HCT116 (cell line): ENCODE measurements at regions not wholly inside any gene's neighbourhood (a gene's known extent, or its start where the extent isn't known, plus 50 kb on each side); places are given as distances from the start of the nearest gene placed in this dataset.

Experiments
- ATAC-seq: fragments of 200-7000 bp; cut with Tn5 transposase; 2 replicates; pipeline ENCODE4 v1.9.1; 2020; ENCODE audit warnings: mild to moderate bottlenecking, moderate library complexity
- BruUV-seq: library from RNA; stranded (reverse); fragments of 400-500 nt; replicated peaks from 2 replicates; lab custom pipeline; 2021; lab: Mats Ljungman, UMichigan
- CTCF ChIA-PET: fragments of 300-600 bp; sonication (Branson Sonifier 250); formaldehyde crosslinking; loops from one replicate; lab custom pipeline; 2021; ENCODE audit warnings: antibody characterized with exemption; lab: Charles Lee
- POLR2A ChIA-PET: fragments of 300-600, 350-600 bp; sonication (Branson Sonifier 250); formaldehyde crosslinking; loops from one replicate; lab custom pipeline; 2021; ENCODE audit warnings: antibody characterized with exemption; lab: Charles Lee
- RAD21 ChIA-PET, 2 experiments: fragments of 300-600 bp; sonication (Branson Sonifier 250); formaldehyde crosslinking; loops; one replicate each; lab custom pipeline; 2023; ENCODE audit warnings: low total read pairs in 2 of 2; ENCODE audit not compliant: uncharacterized antibody in 2 of 2, unreplicated experiment in 2 of 2, low non-redundant PET in 1 of 2; lab: Charles Lee
- DNase-seq: peaks from one replicate; pipeline ENCODE4 v3.0.0-alpha.2; 2010; ENCODE audit warnings: low read depth, low spot score
- H2AFZ ChIP-seq: fragments of 200-600 bp; shearing (Covaris generic), sonication (generic); 2 replicates; pipeline ENCODE4 v1.6.1; 2017; ENCODE audit warnings: low read depth, mixed run types, mixed read lengths, antibody characterized with exemption, low read length; ENCODE audit not compliant: poor library complexity, severe bottlenecking
- H3K27ac ChIP-seq: 2 replicates; pipeline ENCODE4 v1.5.1; 2012; ENCODE audit warnings: low read depth, low read length
- H3K27me3 ChIP-seq: fragments of 200-600 bp; sonication (generic); 2 replicates; pipeline ENCODE4 v1.6.1; 2016; ENCODE audit warnings: mixed run types, low read length, mixed read lengths; ENCODE audit not compliant: insufficient read depth
- H3K36me3 ChIP-seq, 2 experiments: fragments of 200-500 bp in 1 of 2; fragments of 200-600 bp in 1 of 2; sonication (Bioruptor generic) in 1 of 2; sonication (generic) in 1 of 2; 2 replicates each; pipeline versions ENCODE4 v1.5.1 to v1.6.1; 2014 to 2016; ENCODE audit warnings: low read length in 2 of 2, inconsistent platforms in 1 of 2, mixed read lengths in 1 of 2, mixed run types in 1 of 2; ENCODE audit not compliant: insufficient read depth in 2 of 2, control insufficient read depth in 1 of 2
- H3K4me1 ChIP-seq, 2 experiments: fragments of 200-600 bp in 1 of 2; sonication (generic) in 1 of 2; 2 replicates each; pipeline versions ENCODE4 v1.5.1 to v1.6.1; 2012 to 2017; ENCODE audit warnings: low read length in 2 of 2, inconsistent platforms in 1 of 2, mild to moderate bottlenecking in 1 of 2, mixed read lengths in 1 of 2, mixed run types in 1 of 2, moderate library complexity in 1 of 2; ENCODE audit not compliant: insufficient read depth in 2 of 2, control insufficient read depth in 1 of 2
- H3K4me2 ChIP-seq: fragments of 200-600 bp; sonication (generic); 2 replicates; pipeline ENCODE4 v1.6.1; 2017; ENCODE audit warnings: mixed run types, low read length, mixed read lengths
- H3K4me3 ChIP-seq, 2 experiments: fragments of 200-600 bp in 1 of 2; sonication (generic) in 1 of 2; replicated peaks in 1 of 2; 2 replicates each; pipeline ENCODE4 v1.5.1; 2011 to 2016; ENCODE audit warnings: low read length in 2 of 2, control low read depth in 1 of 2, low read depth in 1 of 2, mild to moderate bottlenecking in 1 of 2, mixed read lengths in 1 of 2, mixed run types in 1 of 2
- H3K79me2 ChIP-seq: fragments of 200-600 bp; sonication (generic); 2 replicates; pipeline ENCODE4 v1.6.1; 2017; ENCODE audit warnings: mild to moderate bottlenecking, mixed run types, low read length, moderate library complexity, mixed read lengths; ENCODE audit not compliant: insufficient read depth
- H3K9ac ChIP-seq: fragments of 200-600 bp; sonication (generic); 2 replicates; pipeline ENCODE4 v1.6.1; 2016; ENCODE audit warnings: low read length, mixed read lengths
- H3K9me2 ChIP-seq: fragments of 200-600 bp; sonication (generic), shearing (Covaris generic); 2 replicates; pipeline ENCODE4 v1.6.1; 2017; ENCODE audit warnings: mixed run types, mild to moderate bottlenecking, moderate library complexity; ENCODE audit not compliant: insufficient read depth
- H3K9me3 ChIP-seq, 2 experiments: fragments of 200-500 bp in 1 of 2; fragments of 200-600 bp in 1 of 2; sonication (Bioruptor generic) in 1 of 2; sonication (generic) in 1 of 2; 2 replicates each; pipeline ENCODE4 v1.6.1; 2014 to 2017; ENCODE audit warnings: low read length in 2 of 2, mixed read lengths in 2 of 2, inconsistent platforms in 1 of 2, low read depth in 1 of 2, mild to moderate bottlenecking in 1 of 2, mixed run types in 1 of 2, moderate library complexity in 1 of 2; ENCODE audit not compliant: control insufficient read depth in 1 of 2, insufficient read depth in 1 of 2
- H4K20me1 ChIP-seq: fragments of 200-600 bp; sonication (generic), shearing (Covaris generic); 2 replicates; pipeline ENCODE4 v1.6.1; 2017; ENCODE audit warnings: mixed run types, mild to moderate bottlenecking, moderate library complexity; ENCODE audit not compliant: insufficient read depth
- CBX3 ChIP-seq: IDR thresholded peaks from 2 replicates; pipeline ENCODE4 v1.6.1; 2012; ENCODE audit warnings: low read depth
- CEBPB ChIP-seq: IDR thresholded peaks from 2 replicates; pipeline ENCODE4 v1.6.1; 2012; ENCODE audit warnings: low read depth
- CTCF ChIP-seq, 3 experiments: fragments of 200-600 bp in 1 of 3; sonication (generic) in 1 of 3; IDR thresholded peaks in 2 of 3; conservative IDR thresholded peaks in 1 of 3; 2 replicates each; pipeline ENCODE4 v1.5.1; 2012 to 2017; ENCODE audit warnings: low read depth in 2 of 3, low read length in 2 of 3, antibody characterized with exemption in 1 of 3, borderline replicate concordance in 1 of 3, control low read depth in 1 of 3, mild to moderate bottlenecking in 1 of 3, mixed read lengths in 1 of 3, mixed run types in 1 of 3, moderate library complexity in 1 of 3; ENCODE audit not compliant: insufficient read depth in 1 of 3
- EGR1 ChIP-seq: IDR thresholded peaks from 2 replicates; pipeline ENCODE4 v1.6.1; 2012; ENCODE audit warnings: low read depth
- ELF1 ChIP-seq: IDR thresholded peaks from 2 replicates; pipeline ENCODE4 v1.6.1; 2012; ENCODE audit warnings: low read depth, borderline replicate concordance
- EZH2phosphoT487 ChIP-seq: fragments of 200-600 bp; IDR thresholded peaks from 2 replicates; pipeline ENCODE4 v1.6.1; 2018; ENCODE audit warnings: antibody characterized with exemption, borderline replicate concordance
- FOSL1 ChIP-seq: IDR thresholded peaks from 2 replicates; pipeline ENCODE4 v1.6.1; 2012; ENCODE audit warnings: low read depth
- POLR2A ChIP-seq: IDR thresholded peaks from 2 replicates; pipeline ENCODE4 v1.7.0; 2011; ENCODE audit warnings: borderline replicate concordance; ENCODE audit not compliant: insufficient read depth, insufficient read length; ENCODE audit errors: extremely low read depth
- POLR2AphosphoS5 ChIP-seq: IDR thresholded peaks from 2 replicates; pipeline ENCODE4 v1.6.1; 2011; ENCODE audit warnings: mild to moderate bottlenecking, low read depth, low read length, moderate library complexity
- RAD21 ChIP-seq: IDR thresholded peaks from 2 replicates; pipeline ENCODE4 v1.6.1; 2012; ENCODE audit warnings: low read depth, mild to moderate bottlenecking
- SIN3A ChIP-seq: IDR thresholded peaks from 2 replicates; pipeline ENCODE4 v1.6.1; 2012; ENCODE audit warnings: low read depth
- SP1 ChIP-seq: IDR thresholded peaks from 2 replicates; pipeline ENCODE4 v1.6.1; 2012; ENCODE audit warnings: low read depth
- SRF ChIP-seq: IDR thresholded peaks from 2 replicates; pipeline ENCODE4 v1.6.1; 2012; ENCODE audit warnings: low read depth
- TCF7L2 ChIP-seq: IDR thresholded peaks from 2 replicates; pipeline ENCODE4 v1.7.0; 2011; ENCODE audit warnings: borderline replicate concordance, inconsistent platforms; ENCODE audit not compliant: insufficient read depth, insufficient read length; ENCODE audit errors: extremely low read depth
- YY1 ChIP-seq: IDR thresholded peaks from 2 replicates; pipeline ENCODE4 v1.6.1; 2011; ENCODE audit warnings: low read length, low read depth, moderate library complexity, mild to moderate bottlenecking; ENCODE audit not compliant: insufficient replicate concordance; ENCODE audit errors: extremely low read depth
- ZFX ChIP-seq: fragments of 450-650 bp; IDR thresholded peaks from 2 replicates; pipeline ENCODE4 v1.6.1; 2017
- intact Hi-C: fragments of 100-400 bp; cut with micrococcal nuclease; formaldehyde crosslinking; loops from 2 replicates; pipeline ENCODE4 v1.10.0; 2022
- TF ChIP-seq, protein P1 (sequence below): IDR thresholded peaks from 2 replicates; pipeline ENCODE4 v1.6.1; 2012
- TF ChIP-seq, protein P2 (sequence below): IDR thresholded peaks from 2 replicates; pipeline ENCODE4 v1.6.1; 2011; ENCODE audit warnings: mild to moderate bottlenecking, low read length, moderate library complexity; ENCODE audit not compliant: insufficient replicate concordance; ENCODE audit errors: extremely low read depth

DNA sequence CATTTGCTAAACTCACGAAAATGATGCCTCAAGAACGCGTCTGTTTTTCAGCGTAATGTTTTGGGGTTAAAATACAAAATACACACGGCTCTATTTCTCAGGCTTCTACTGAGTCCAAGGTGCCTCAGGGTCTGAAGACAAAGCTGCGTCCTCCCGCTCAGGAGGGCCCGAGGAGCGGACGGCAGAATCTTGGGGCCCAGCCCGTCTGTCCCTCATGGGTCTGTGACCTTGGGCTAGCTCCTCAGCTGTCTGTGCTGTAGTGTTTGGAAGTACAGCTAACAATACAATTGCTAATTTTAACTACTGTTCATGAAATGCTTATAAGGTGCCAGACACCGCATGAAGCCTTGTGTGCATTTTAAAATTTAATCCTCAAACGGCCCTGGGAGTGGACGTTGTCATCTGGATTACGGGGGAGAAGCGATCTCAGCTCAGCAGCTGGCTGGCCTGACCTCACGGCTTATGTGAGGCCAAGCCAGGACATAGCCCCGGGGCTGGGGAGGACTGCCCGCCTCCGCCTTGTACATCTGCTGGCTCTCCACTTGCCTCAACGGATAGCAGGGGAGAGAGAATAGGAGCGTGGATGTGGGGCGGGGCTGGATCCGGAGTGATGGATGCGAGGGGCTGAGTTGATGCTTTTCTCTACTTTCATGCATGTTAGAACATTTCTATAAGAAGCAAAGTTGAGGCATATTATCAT is 357.4 kb downstream of the GLRX3 start:
- Histone ChIP-seq H3K4me1 (no peaks in the 10 kb centered on the region), H3K27ac (no peak overlapping the region), H3K4me2 (no peak overlapping the region), H4K20me1 (no peaks in the 10 kb centered on the region), H3K9me3 (no peaks in the 10 kb centered on the region), H2AFZ (no peak overlapping the region), H3K4me3 (no peak overlapping the region), H3K27me3 (no peaks in the 10 kb centered on the region), H3K79me2 (no peaks in the 10 kb centered on the region), H3K9ac (no peak overlapping the region), H3K36me3 (no peaks in the 10 kb centered on the region), H3K9me2 (no peaks in the 10 kb centered on the region)
- no TSS peak for BruUV-seq
- no peak for TF ChIP-seq ELF1
- TF ChIP-seq YY1 = no peak
- no peak for TF ChIP-seq POLR2AphosphoS5
- no peak for TF ChIP-seq CBX3
- TF ChIP-seq RAD21 = no peak
- TF ChIP-seq CTCF (IDR thresholded peaks at IDR 0.05 in 2 of 3, conservative IDR thresholded peaks at IDR 0.05 in 1 of 3; ENCODE audit: borderline replicate concordance in 1 of 3, insufficient read depth in 1 of 3, low read depth in 2 of 3, low read length in 2 of 3) = no peak
- TF ChIP-seq SP1 = no peak
- no peak for TF ChIP-seq SIN3A
- TF ChIP-seq TCF7L2 = no peak
- TF ChIP-seq CEBPB = no peak
- no peak for TF ChIP-seq FOSL1
- no peak for TF ChIP-seq ZFX
- no peak for TF ChIP-seq EZH2phosphoT487
- TF ChIP-seq, protein P1, sequence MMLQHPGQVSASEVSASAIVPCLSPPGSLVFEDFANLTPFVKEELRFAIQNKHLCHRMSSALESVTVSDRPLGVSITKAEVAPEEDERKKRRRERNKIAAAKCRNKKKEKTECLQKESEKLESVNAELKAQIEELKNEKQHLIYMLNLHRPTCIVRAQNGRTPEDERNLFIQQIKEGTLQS = no peak
- TF ChIP-seq POLR2A = no peak
- TF ChIP-seq, protein P2, sequence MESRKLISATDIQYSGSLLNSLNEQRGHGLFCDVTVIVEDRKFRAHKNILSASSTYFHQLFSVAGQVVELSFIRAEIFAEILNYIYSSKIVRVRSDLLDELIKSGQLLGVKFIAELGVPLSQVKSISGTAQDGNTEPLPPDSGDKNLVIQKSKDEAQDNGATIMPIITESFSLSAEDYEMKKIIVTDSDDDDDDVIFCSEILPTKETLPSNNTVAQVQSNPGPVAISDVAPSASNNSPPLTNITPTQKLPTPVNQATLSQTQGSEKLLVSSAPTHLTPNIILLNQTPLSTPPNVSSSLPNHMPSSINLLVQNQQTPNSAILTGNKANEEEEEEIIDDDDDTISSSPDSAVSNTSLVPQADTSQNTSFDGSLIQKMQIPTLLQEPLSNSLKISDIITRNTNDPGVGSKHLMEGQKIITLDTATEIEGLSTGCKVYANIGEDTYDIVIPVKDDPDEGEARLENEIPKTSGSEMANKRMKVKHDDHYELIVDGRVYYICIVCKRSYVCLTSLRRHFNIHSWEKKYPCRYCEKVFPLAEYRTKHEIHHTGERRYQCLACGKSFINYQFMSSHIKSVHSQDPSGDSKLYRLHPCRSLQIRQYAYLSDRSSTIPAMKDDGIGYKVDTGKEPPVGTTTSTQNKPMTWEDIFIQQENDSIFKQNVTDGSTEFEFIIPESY = no peak
- TF ChIP-seq EGR1 = no peak
- no peak for TF ChIP-seq SRF
- ChIA-PET RAD21 (no interaction called here), POLR2A (no interaction called here), CTCF (no interaction called here)
- ATAC-seq = no peak
- DNase-seq = no peak
- intact Hi-C loops = no loop called here
